GM12874 (cell line): ENCODE measurements at regions not wholly inside any gene's neighbourhood (a gene's known extent, or its start where the extent isn't known, plus 50 kb on each side); places are given as distances from the start of the nearest gene placed in this dataset.

ENCODE experiments used
- TF ChIP-seq, protein P1 (sequence below): IDR thresholded peaks from 2 replicates; pipeline ENCODE4 v1.5.1; 2011; ENCODE audit warnings: low read depth, mild to moderate bottlenecking, control low read depth, low read length, moderate library complexity; ENCODE audit not compliant: insufficient read depth

DNA sequence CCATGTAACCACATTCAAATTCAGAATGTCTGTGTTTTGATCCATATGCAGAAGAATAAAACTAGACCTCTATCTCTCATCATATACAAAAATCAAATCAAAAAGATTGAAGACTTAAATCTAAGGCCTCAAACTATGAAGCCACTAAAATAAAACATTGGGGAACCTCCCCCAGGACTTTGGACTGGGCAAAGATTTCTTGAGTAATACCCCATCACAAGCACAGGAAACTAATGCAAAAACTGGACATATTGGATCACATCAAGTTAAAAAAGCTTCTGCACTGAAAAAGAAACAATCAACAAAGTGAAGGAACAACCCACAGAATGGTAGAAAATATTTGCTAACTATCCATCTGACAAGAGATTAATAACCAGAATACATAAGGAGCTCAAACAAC lies 266.8 kb downstream of the EPM2A start:
- TF ChIP-seq, protein P1, sequence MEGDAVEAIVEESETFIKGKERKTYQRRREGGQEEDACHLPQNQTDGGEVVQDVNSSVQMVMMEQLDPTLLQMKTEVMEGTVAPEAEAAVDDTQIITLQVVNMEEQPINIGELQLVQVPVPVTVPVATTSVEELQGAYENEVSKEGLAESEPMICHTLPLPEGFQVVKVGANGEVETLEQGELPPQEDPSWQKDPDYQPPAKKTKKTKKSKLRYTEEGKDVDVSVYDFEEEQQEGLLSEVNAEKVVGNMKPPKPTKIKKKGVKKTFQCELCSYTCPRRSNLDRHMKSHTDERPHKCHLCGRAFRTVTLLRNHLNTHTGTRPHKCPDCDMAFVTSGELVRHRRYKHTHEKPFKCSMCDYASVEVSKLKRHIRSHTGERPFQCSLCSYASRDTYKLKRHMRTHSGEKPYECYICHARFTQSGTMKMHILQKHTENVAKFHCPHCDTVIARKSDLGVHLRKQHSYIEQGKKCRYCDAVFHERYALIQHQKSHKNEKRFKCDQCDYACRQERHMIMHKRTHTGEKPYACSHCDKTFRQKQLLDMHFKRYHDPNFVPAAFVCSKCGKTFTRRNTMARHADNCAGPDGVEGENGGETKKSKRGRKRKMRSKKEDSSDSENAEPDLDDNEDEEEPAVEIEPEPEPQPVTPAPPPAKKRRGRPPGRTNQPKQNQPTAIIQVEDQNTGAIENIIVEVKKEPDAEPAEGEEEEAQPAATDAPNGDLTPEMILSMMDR: no peak

GRCh38 chr6:145469021-145469420 lies 266.3 kb downstream of the EPM2A start:
- TF ChIP-seq, protein P1: no peak

- TF ChIP-seq, protein P1: no peak
Measured at GRCh38 chr6:145475794-145476396, 259.4 kb downstream of the EPM2A start.

- TF ChIP-seq, protein P1: no peak
Measured at GRCh38 chr6:145480024-145480423, 255.3 kb downstream of the EPM2A start.

GRCh38 chr6:145483191-145483996 lies 251.9 kb downstream of the EPM2A start:
- TF ChIP-seq, protein P1: no peak

- TF ChIP-seq, protein P1: no peak
Measured at GRCh38 chr6:145485288-145485687, 250.0 kb downstream of the EPM2A start.

GRCh38 chr6:145486306-145486705 lies 249.0 kb downstream of the EPM2A start:
- TF ChIP-seq, protein P1: no peak
